HTR-8/SVneo (cell line): ENCODE measurements at regions not wholly inside any gene's neighbourhood (a gene's known extent, or its start where the extent isn't known, plus 50 kb on each side); places are given as distances from the start of the nearest gene placed in this dataset.

Experiments
- DNase-seq: peaks from one replicate; pipeline ENCODE4 v3.0.0; 2011; ENCODE audit warnings: low spot score, mixed read lengths; ENCODE audit not compliant: insufficient read length
- FAIRE-seq: peaks from 2 replicates; lab custom pipeline; 2011; peaks lifted over from hg19 to GRCh38; lab: Jason Lieb, UNC

DNA sequence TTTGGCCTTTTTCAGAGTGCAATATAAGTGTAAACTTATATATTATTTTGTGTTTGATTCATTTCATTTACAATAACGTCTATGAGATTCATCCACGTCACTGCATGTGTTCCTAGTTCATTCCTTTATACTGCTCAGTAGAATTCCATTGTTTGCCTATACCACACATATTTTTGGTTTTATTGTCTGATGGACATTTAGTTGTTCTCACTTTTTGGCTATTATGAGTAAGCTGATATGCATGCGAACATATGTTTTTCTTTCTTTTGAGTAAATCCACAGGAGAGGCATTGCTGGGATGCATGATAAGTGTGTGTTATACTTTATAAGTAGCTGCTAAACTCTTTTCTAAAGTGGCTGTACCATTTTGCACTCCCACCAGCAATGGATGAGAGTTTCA lies 314.8 kb upstream of the HS6ST1 start:
- DNase-seq = no peak
- FAIRE-seq = no peak

DNA sequence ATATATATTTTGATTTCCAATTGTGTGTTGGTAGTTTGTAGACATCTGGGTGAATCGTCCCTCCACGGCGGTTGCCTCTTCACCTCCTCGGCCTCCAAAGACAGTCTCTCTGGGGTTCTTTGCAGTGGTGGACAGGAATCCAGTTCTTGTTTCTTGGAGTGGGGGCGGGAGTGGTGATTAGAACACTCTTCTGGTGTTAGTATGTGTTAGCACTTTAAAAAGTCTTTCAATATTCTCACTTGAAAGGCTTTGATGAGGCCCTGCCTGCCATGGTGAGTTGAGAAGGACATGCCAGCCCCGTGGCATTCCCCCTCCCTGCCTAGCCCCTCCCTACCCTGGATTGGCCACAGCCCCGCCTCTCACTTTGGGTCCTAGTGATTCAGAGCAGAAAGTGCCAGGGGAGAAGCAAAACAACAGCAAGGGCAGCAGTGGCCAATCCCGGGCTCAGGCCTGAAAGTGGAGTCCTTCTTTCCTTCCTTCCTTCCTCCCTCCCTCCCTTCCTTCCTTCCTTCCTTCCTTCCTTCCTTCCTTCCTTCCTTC lies 316.8 kb upstream of the HS6ST1 start:
- DNase-seq = no peak
- no peak for FAIRE-seq

DNA sequence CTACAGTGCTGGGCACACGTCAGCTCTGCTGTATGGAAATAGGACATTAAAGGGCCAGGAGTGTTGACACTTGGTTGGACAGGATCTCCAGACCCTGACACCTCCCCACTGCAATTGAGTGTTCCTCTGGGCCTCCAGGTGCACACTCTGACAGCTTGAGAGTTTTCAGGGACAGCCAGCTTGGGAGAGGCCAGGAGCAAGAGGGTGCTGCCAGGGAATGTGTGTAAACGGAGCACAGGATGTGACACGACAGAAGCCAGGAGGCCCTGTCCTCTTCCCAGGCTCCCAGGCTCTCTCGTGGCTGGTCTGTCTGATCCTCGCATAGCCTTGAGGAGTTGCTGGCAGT lies 318.1 kb upstream of the HS6ST1 start:
- FAIRE-seq = no peak
- no peak for DNase-seq

DNA sequence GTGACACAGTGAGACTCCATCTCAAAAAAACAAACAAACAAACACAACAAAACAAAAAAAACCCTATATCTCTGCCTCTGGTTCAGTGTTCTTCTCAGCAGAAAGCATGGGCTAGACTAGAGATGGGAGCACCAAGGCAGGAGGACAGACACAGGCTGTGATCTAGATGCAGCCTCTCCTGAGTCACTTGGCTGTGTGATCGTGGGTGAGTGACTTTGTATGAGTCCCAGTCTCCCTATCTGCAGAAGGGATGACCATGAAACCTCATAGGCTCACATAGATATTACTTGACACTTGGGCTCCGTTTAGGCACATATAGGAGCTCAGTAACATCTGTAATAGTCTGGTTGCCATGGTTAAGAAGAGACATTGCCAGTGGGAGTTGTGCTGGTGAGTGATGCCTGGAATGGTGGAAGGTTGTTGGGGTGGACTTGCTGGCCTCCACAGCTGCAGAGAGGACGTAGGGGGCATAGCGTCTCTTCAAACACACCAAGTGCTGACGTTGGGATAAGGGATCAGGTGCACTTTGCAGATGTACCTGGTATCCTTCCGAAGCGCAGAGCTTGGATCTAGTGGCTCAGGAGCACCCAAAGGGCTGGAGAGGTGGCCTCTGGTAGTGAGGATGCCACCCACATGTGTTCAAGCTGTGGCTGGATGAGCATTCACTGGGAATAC lies 318.9 kb upstream of the HS6ST1 start:
- DNase-seq = no peak
- FAIRE-seq = no peak

GRCh38 chr2:128638341-128639119 lies 319.9 kb upstream of the HS6ST1 start:
- FAIRE-seq (no peak), DNase-seq (no peak)

DNA sequence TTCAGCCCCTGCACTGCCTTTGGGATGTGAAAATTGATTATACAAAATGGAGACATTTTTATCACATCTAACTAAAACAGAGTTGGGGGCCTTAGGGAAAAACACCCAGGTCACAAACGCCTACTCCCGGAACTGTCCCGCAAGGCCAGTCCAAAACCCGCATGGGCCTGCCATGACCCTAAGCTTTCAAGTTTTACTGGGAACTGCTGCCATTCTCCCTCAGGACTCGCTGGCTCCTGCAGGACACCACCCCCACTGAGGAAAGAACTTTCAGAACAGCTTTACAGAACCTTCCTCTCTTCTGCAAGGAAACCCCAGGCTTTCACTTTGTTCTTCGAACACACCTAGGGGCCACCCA lies 320.4 kb upstream of the HS6ST1 start:
- DNase-seq (no peak), FAIRE-seq (no peak)

DNA sequence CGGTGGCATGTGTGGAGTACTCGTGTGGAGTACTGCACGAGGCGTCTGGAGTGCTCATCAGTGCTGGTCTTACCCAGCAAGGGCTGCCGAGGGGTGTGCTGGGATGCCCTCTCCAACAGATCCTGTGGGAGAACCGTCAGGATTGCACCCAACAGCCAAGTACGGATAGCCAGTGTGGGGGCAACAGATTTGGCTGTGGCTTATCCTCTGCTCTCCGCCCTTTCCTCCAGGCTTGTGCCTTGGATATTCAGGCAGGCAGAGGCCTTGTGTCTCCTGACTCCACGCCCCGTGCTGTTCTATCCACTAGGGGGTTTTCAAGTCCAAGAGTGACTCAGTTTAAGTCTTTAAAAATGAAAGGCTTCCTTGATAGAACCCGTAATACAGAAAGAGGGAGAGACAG lies 321.0 kb upstream of the HS6ST1 start:
- FAIRE-seq = no peak
- no peak for DNase-seq

DNA sequence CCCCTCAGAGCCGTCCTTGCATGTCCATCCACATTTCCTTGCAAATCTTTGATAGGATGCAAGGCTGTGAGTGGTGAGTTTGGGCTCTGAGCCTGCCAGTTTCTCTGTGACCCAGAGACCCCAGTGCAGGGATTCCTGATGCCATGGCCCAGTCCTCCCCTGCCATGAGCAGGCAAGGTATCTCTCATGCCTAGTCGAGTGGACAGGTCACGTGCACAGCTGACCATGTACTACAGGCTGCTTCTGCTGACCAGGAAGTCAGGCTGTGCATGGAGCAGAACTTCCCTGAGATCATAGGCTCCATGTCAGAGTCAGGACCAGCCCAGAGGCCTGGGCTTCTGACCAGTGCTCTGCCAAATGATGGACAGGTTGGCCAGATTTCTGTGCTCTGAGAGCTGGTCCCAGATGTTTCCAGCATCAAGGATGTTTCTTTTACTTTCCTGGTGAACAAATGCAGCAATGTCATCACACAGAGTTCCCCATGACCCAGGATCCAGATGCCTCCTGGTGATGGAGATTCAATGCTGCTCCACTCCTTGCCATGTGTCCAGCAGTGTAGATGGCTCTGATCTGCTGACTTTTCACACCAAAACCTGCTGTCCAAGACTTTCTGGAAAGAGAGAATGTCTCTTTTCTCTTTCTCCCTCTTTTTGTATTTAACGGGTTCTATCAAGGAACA lies 321.6 kb upstream of the HS6ST1 start:
- FAIRE-seq = no peak

GRCh38 chr2:128640845-128641360 lies 322.2 kb upstream of the HS6ST1 start:
- FAIRE-seq = no peak
- no peak for DNase-seq

More for the DNA sequence above, 321.6 kb upstream of the HS6ST1 start:
- no peak for DNase-seq

- FAIRE-seq (no peak), DNase-seq (no peak)
These were observed 322.9 kb upstream of the HS6ST1 start for GRCh38 chr2:128641421-128642080.

DNA sequence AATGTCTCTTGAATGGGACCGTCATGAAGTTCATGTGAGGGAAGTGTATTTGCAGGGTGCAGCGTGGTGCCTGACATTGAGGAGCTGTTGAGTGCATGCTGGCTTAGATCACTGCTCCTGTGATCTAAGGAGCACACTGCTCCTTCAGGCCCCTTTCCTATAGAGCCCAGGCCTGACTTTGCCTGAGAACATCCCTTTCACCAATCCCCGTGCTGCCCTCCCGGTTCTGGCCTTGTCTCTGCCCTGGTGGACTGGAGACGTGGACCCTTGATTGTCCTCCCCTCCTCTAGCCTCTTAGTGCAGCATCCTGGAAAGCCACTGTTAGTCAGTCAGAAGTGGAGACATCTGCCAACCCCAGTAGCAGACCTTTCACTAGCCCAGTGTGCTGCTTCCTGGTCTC lies 323.6 kb upstream of the HS6ST1 start:
- FAIRE-seq (no peak), DNase-seq (no peak)

GRCh38 chr2:128642821-128643220 lies 324.2 kb upstream of the HS6ST1 start:
- FAIRE-seq = no peak
- no peak for DNase-seq

DNA sequence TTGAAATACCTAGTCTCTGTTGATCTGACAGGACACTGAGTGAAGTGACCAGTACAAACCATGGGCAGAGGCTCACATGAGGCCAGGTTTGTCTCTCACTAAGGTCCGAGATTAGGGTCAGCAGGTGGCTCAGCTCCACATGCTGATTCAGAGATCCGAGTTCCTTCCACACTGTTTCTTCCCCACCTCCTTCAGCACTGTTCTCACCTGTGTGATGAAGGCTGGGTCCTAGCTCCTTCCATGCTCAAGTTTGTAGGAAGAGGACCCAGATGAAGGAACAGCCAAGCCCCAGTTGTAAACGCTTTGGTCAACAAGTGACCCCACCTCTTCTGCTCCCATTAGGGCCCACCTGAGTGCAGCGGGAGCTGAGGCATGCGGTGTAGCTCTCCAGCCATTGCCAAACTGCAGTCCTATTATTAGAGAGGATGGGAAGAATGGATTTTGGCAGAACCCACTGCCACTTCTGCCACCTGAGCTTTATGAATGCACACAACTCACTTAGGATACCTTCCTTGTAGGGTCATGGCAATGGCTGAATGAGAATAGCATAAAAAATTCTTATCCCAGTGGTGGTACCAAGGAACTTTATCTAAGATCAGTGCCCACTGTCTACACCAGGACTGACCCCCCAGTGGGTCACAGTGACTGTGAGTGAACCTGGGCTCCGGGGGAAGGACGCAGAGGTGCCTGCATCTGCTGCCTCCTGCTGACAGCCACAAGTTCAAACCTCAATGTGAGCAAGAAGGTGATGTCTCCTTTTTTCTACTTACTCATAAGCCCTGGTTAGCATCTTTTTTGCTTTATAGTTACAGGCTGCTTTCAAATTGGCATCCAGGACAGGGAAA lies 324.8 kb upstream of the HS6ST1 start:
- DNase-seq (no peak), FAIRE-seq (no peak)

DNA sequence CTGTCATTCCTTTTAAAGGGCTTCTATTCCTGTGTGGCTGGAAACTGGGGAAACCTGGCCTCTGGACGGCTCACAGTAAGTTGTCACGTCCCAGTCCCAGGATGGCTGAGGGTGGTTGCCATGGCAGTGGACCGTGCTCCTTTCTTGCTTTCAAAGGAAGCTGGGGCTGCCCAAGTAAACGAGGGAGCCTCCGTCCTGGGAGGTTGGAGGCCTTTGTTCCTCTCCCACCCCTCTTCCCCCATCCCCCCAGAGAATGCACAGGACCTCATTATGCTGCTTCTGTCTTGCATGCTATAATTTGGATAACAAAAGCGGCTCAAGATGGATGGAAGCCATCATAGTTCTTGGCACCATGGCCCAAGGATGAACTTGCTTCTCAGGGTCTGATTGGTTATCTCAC lies 325.5 kb upstream of the HS6ST1 start:
- DNase-seq (no peak), FAIRE-seq (no peak)

DNA sequence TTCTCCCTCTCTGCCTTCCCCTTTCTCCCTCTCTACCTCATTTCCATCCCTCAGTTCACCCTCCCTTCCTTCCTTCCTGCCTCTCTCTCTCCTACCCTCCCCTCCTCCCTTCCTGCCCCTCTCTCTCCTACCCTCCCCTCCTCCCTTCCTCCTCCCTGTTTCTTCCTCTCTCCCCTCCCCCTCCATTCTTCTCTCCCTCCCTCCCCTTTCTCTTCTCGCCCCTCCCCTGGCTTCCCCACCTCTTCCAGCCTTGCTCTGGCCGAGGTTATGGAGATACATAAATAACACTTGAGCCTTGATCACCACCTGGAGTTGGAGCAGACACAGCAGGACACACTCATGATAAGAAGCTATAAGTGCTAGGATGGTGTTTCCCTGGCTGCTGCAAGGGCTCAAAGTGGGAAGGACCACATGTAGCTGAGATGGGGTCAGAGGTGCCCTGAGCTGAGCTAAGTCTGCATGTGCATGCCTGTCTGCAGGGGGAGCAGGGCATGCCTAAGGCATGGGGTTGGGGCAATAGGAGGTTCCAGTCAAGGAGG lies 326.1 kb upstream of the HS6ST1 start:
- no peak for FAIRE-seq
- DNase-seq = no peak

DNA sequence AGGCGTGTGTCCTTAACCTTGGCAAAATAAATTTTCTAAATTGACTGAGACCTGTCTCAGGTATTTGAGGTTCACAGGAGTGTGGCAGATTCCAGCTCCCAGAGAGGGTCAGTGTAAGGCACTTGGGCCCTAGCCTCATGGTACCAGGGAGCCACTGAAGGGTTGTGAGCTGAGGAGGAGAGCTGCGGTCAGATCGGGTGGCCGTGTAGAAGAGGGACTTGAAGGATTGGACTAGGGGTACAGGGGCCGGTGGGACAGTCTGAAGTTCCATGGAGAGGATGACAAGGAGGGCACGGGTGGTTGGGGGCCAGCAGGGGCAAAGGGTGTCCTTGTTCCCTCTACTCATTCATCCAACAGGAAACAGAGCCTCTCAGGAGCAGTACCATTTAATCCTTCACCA lies 327.0 kb upstream of the HS6ST1 start:
- FAIRE-seq (no peak), DNase-seq (no peak)

- DNase-seq = no peak
- FAIRE-seq = no peak
These were observed 327.4 kb upstream of the HS6ST1 start for GRCh38 chr2:128646091-128646490.

- DNase-seq = no peak
- FAIRE-seq = no peak
These were observed 328.0 kb upstream of the HS6ST1 start for GRCh38 chr2:128646691-128647090.

- DNase-seq = no peak
- FAIRE-seq = no peak
These were observed 332.3 kb upstream of the HS6ST1 start for GRCh38 chr2:128651000-128651399.
